ENCODE measurements at regions not wholly inside any gene's neighbourhood (a gene's known extent, or its start where the extent isn't known, plus 50 kb on each side); places are given as distances from the start of the nearest gene placed in this dataset.

- TF ChIP-seq POLR2A (IDR thresholded peaks at IDR 0.05) (no peak), CTCF (IDR thresholded peaks at IDR 0.05) (no peak)
Measured at GRCh38 chr1:98044071-98044697, 123.3 kb upstream of the DPYD start.

Data from adrenal gland (tissue), 5 donors.